ENCODE measurements at regions not wholly inside any gene's neighbourhood (a gene's known extent, or its start where the extent isn't known, plus 50 kb on each side); places are given as distances from the start of the nearest gene placed in this dataset.

DNA sequence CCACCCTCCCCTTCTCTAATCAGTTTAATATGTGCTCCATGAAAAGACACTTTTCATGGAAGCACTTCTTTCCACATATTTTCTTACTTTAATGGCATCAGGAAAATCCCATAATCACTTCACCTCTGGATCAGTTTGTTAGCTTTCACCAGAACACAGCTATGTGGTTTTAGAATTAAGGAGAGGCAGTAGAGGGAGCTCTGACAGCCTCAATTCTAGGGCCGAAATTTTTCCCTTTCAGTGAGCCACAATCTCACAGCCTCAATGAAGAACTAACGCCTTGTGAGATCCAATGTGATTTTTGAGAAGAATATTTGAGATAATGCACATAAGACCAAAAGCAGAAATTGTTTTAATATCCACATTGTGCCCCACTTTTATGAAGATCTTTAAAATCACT is 1494.0 kb upstream of the CDH8 start:
- Histone ChIP-seq H3K4me1 (ENCODE audit: control insufficient read depth, insufficient read depth, low read length) (no peaks in the 10 kb centered on the region), H3K27me3 (ENCODE audit: control insufficient read depth in 1 of 2, insufficient read depth in 2 of 2, low read length in 2 of 2) (no peaks in the 10 kb centered on the region), H3K9ac (ENCODE audit: low read length in 2 of 2) (no peak overlapping the region), H3K9me3 (ENCODE audit: control insufficient read depth in 2 of 2, low read length in 2 of 2) (no peaks in the 10 kb centered on the region), H3K27ac (ENCODE audit: low read length) (no peak overlapping the region), H3K4me3 (ENCODE audit: low read length in 2 of 2) (no peak overlapping the region), H3K36me3 (ENCODE audit: control insufficient read depth in 2 of 2, insufficient read depth in 2 of 2, low read length in 2 of 2) (no peaks in the 10 kb centered on the region)

GRCh38 chr16:63527404-63527803 is 1491.2 kb upstream of the CDH8 start:
- H3K9me3 ChIP-seq (ENCODE audit: control insufficient read depth in 2 of 2, low read length in 2 of 2), result no peaks in the 10 kb centered on the region
- no peaks in the 10 kb centered on the region for H3K36me3 ChIP-seq (ENCODE audit: control insufficient read depth in 2 of 2, insufficient read depth in 2 of 2, low read length in 2 of 2)
- H3K9ac ChIP-seq (ENCODE audit: low read length in 2 of 2), result no peak overlapping the region
- no peak overlapping the region for H3K4me3 ChIP-seq (ENCODE audit: low read length in 2 of 2)
- no peaks in the 10 kb centered on the region for H3K4me1 ChIP-seq (ENCODE audit: control insufficient read depth, insufficient read depth, low read length)
- no peak overlapping the region for H3K27ac ChIP-seq (ENCODE audit: low read length)
- H3K27me3 ChIP-seq (ENCODE audit: control insufficient read depth in 1 of 2, insufficient read depth in 2 of 2, low read length in 2 of 2), result no peaks in the 10 kb centered on the region

GRCh38 chr16:63516394-63516793 is 1480.2 kb upstream of the CDH8 start:
- H3K27ac ChIP-seq (ENCODE audit: low read length), result no peak overlapping the region
- H3K9me3 ChIP-seq (ENCODE audit: control insufficient read depth in 2 of 2, low read length in 2 of 2), result no peaks in the 10 kb centered on the region
- H3K27me3 ChIP-seq (ENCODE audit: control insufficient read depth in 1 of 2, insufficient read depth in 2 of 2, low read length in 2 of 2), result no peaks in the 10 kb centered on the region
- H3K9ac ChIP-seq (ENCODE audit: low read length in 2 of 2), result no peak overlapping the region
- H3K4me1 ChIP-seq (ENCODE audit: control insufficient read depth, insufficient read depth, low read length), result no peaks in the 10 kb centered on the region
- peak overlapping the region in 1 of 2 donors; percentile 46 for H3K4me3 ChIP-seq (ENCODE audit: low read length in 2 of 2)
- no peaks in the 10 kb centered on the region for H3K36me3 ChIP-seq (ENCODE audit: control insufficient read depth in 2 of 2, insufficient read depth in 2 of 2, low read length in 2 of 2)

DNA sequence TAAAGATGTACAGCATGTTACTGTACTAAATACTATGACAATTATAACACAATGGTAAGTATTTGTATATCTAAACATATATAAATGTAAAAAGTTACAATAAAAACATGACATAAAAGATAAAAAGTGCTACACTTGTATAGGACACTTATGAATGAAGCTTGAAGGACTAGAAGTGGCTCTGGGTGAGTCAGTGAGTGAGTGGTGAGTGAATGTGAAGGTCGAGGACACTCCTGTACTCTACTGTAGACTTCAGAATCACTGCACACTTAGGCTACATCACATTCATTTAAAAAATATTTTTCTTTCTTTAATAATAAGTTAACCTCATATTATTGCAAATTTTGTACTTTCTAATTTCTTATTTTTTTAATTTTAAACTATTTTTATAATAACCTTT is 1476.7 kb upstream of the CDH8 start:
- Histone ChIP-seq H3K27ac (ENCODE audit: low read length) (no peak overlapping the region), H3K9me3 (ENCODE audit: control insufficient read depth in 2 of 2, low read length in 2 of 2) (no peaks in the 10 kb centered on the region), H3K27me3 (ENCODE audit: control insufficient read depth in 1 of 2, insufficient read depth in 2 of 2, low read length in 2 of 2) (no peaks in the 10 kb centered on the region), H3K9ac (ENCODE audit: low read length in 2 of 2) (no peak overlapping the region), H3K36me3 (ENCODE audit: control insufficient read depth in 2 of 2, insufficient read depth in 2 of 2, low read length in 2 of 2) (no peaks in the 10 kb centered on the region), H3K4me1 (ENCODE audit: control insufficient read depth, insufficient read depth, low read length) (no peaks in the 10 kb centered on the region), H3K4me3 (ENCODE audit: low read length in 2 of 2) (no peak overlapping the region)

GRCh38 chr16:63497408-63497807 is 1461.2 kb upstream of the CDH8 start:
- Histone ChIP-seq H3K27ac (ENCODE audit: low read length) (no peak overlapping the region), H3K9me3 (ENCODE audit: control insufficient read depth in 2 of 2, low read length in 2 of 2) (no peaks in the 10 kb centered on the region), H3K27me3 (ENCODE audit: control insufficient read depth in 1 of 2, insufficient read depth in 2 of 2, low read length in 2 of 2) (no peaks in the 10 kb centered on the region), H3K4me3 (ENCODE audit: low read length in 2 of 2) (no peak overlapping the region), H3K4me1 (ENCODE audit: control insufficient read depth, insufficient read depth, low read length) (no peaks in the 10 kb centered on the region), H3K9ac (ENCODE audit: low read length in 2 of 2) (no peak overlapping the region), H3K36me3 (ENCODE audit: control insufficient read depth in 2 of 2, insufficient read depth in 2 of 2, low read length in 2 of 2) (no peaks in the 10 kb centered on the region)

- no peaks in the 10 kb centered on the region for H3K4me1 ChIP-seq (ENCODE audit: control insufficient read depth, insufficient read depth, low read length)
Observed at GRCh38 chr16:63496282-63496681, 1460.0 kb upstream of the CDH8 start.

GRCh38 chr16:63488955-63489354 is 1452.7 kb upstream of the CDH8 start:
- Histone ChIP-seq H3K27me3 (ENCODE audit: control insufficient read depth in 1 of 2, insufficient read depth in 2 of 2, low read length in 2 of 2) (no peaks in the 10 kb centered on the region), H3K36me3 (ENCODE audit: control insufficient read depth in 2 of 2, insufficient read depth in 2 of 2, low read length in 2 of 2) (no peaks in the 10 kb centered on the region), H3K27ac (ENCODE audit: low read length) (no peak overlapping the region), H3K4me3 (ENCODE audit: low read length in 2 of 2) (no peak overlapping the region), H3K9me3 (ENCODE audit: control insufficient read depth in 2 of 2, low read length in 2 of 2) (no peaks in the 10 kb centered on the region), H3K4me1 (ENCODE audit: control insufficient read depth, insufficient read depth, low read length) (no peaks in the 10 kb centered on the region), H3K9ac (ENCODE audit: low read length in 2 of 2) (no peak overlapping the region)

More at GRCh38 chr16:63496282-63496681, 1460.0 kb upstream of the CDH8 start:
- Histone ChIP-seq H3K27me3 (ENCODE audit: control insufficient read depth in 1 of 2, insufficient read depth in 2 of 2, low read length in 2 of 2) (no peaks in the 10 kb centered on the region), H3K36me3 (ENCODE audit: control insufficient read depth in 2 of 2, insufficient read depth in 2 of 2, low read length in 2 of 2) (no peaks in the 10 kb centered on the region), H3K27ac (ENCODE audit: low read length) (no peak overlapping the region), H3K9me3 (ENCODE audit: control insufficient read depth in 2 of 2, low read length in 2 of 2) (no peaks in the 10 kb centered on the region), H3K9ac (ENCODE audit: low read length in 2 of 2) (no peak overlapping the region), H3K4me3 (ENCODE audit: low read length in 2 of 2) (no peak overlapping the region)

DNA sequence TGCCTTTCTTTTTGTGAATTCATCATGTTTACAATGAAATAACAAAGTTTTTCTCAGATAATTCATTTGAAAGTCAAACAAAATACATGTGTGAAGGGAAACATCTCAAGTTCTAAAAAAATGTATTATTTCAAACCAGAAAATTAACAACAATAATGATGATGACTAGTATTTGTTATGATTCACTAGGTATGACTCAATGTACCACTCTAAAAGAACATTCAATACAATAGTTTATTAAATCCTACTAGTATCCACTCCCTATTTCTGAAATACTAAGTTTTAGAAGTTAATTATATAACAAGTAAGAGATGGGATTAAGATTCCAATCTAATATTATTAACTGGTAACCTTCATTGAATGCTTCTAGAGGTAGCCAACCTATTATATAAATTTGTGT is 1444.8 kb upstream of the CDH8 start:
- Histone ChIP-seq H3K27me3 (ENCODE audit: control insufficient read depth in 1 of 2, insufficient read depth in 2 of 2, low read length in 2 of 2) (no peaks in the 10 kb centered on the region), H3K9ac (ENCODE audit: low read length in 2 of 2) (no peak overlapping the region), H3K4me3 (ENCODE audit: low read length in 2 of 2) (no peak overlapping the region), H3K36me3 (ENCODE audit: control insufficient read depth in 2 of 2, insufficient read depth in 2 of 2, low read length in 2 of 2) (no peaks in the 10 kb centered on the region), H3K4me1 (ENCODE audit: control insufficient read depth, insufficient read depth, low read length) (no peaks in the 10 kb centered on the region), H3K9me3 (ENCODE audit: control insufficient read depth in 2 of 2, low read length in 2 of 2) (no peaks in the 10 kb centered on the region), H3K27ac (ENCODE audit: low read length) (no peak overlapping the region)

DNA sequence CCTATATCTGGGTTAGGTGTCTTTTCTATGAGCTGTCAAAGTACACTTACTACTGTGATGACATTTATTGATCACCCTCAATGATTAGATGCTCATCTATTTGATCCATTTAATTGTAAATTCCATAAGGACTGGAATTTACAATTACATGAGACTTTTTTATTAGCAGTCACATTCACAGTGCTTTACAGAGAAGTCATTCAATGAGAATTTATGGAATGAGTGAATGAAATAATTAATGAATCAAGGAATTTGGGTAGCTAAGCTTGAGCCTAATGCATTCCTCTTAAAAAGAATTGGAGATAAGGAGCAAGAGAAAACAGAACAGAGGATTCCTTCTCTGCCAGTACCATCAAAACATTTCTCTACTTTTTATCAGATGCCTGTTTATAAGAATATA is 1437.5 kb upstream of the CDH8 start:
- Histone ChIP-seq H3K4me3 (ENCODE audit: low read length in 2 of 2) (no peak overlapping the region), H3K4me1 (ENCODE audit: control insufficient read depth, insufficient read depth, low read length) (no peaks in the 10 kb centered on the region), H3K9me3 (ENCODE audit: control insufficient read depth in 2 of 2, low read length in 2 of 2) (no peaks in the 10 kb centered on the region), H3K36me3 (ENCODE audit: control insufficient read depth in 2 of 2, insufficient read depth in 2 of 2, low read length in 2 of 2) (no peaks in the 10 kb centered on the region), H3K27me3 (ENCODE audit: control insufficient read depth in 1 of 2, insufficient read depth in 2 of 2, low read length in 2 of 2) (no peaks in the 10 kb centered on the region), H3K9ac (ENCODE audit: low read length in 2 of 2) (no peak overlapping the region), H3K27ac (ENCODE audit: low read length) (no peak overlapping the region)

DNA sequence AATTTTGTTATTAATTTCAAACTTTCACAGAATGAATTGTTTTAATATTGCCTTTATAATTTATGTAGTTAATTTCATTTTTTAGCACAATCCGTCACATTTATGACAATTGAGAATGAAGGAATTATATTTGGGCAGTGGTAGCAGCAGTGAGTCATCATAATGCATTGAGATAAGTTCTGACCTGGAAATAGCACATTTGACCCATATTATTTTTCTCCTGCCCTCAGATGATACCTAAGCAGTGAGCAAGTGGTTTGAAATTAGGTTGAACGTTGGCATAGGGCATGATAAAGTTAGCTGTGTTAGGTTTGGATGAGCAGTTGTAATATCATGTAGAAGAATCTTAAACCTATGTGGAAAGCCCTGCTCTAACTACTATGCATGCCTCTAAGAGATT is 1431.3 kb upstream of the CDH8 start:
- Histone ChIP-seq H3K27ac (ENCODE audit: low read length) (no peak overlapping the region), H3K9me3 (ENCODE audit: control insufficient read depth in 2 of 2, low read length in 2 of 2) (no peaks in the 10 kb centered on the region), H3K4me1 (ENCODE audit: control insufficient read depth, insufficient read depth, low read length) (no peaks in the 10 kb centered on the region), H3K4me3 (ENCODE audit: low read length in 2 of 2) (no peak overlapping the region), H3K27me3 (ENCODE audit: control insufficient read depth in 1 of 2, insufficient read depth in 2 of 2, low read length in 2 of 2) (no peaks in the 10 kb centered on the region), H3K36me3 (ENCODE audit: control insufficient read depth in 2 of 2, insufficient read depth in 2 of 2, low read length in 2 of 2) (no peaks in the 10 kb centered on the region), H3K9ac (ENCODE audit: low read length in 2 of 2) (no peak overlapping the region)

DNA sequence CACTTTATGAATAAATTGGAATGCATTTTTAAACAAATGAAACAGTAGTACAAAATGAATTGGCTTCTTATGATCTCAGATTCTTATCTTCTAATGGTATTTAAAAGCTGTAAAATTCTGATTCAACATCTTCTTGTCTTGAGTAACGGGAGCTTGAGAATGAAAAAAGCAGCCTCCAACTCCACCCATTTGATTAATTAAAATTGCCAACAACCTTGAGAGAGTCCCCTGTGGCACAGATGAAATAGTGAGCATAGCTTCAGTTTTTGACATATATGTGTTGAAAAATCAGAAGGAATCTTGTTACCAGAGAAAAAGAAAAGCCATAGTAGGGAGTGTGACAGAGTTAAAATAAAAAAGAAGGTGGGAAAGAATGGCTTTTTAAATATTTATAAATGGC is 1426.1 kb upstream of the CDH8 start:
- Histone ChIP-seq H3K27ac (ENCODE audit: low read length) (no peak overlapping the region), H3K27me3 (ENCODE audit: control insufficient read depth in 1 of 2, insufficient read depth in 2 of 2, low read length in 2 of 2) (no peaks in the 10 kb centered on the region), H3K9me3 (ENCODE audit: control insufficient read depth in 2 of 2, low read length in 2 of 2) (no peaks in the 10 kb centered on the region), H3K4me1 (ENCODE audit: control insufficient read depth, insufficient read depth, low read length) (no peaks in the 10 kb centered on the region), H3K9ac (ENCODE audit: low read length in 2 of 2) (no peak overlapping the region), H3K4me3 (ENCODE audit: low read length in 2 of 2) (no peak overlapping the region), H3K36me3 (ENCODE audit: control insufficient read depth in 2 of 2, insufficient read depth in 2 of 2, low read length in 2 of 2) (no peaks in the 10 kb centered on the region)

Measured in stomach smooth muscle (tissue), 2 donors.